ENCODE measurements at regions not wholly inside any gene's neighbourhood (a gene's known extent, or its start where the extent isn't known, plus 50 kb on each side); places are given as distances from the start of the nearest gene placed in this dataset.

GRCh38 chr11:134625151-134625550 is 213.1 kb upstream of the B3GAT1 start:
- no peak for DNase-seq
- Histone ChIP-seq H3K27me3 (ENCODE audit: low read depth) (peaks cover 88% of the 10 kb centered on the region), H3K9me3 (replicated peaks) (no peaks in the 10 kb centered on the region), H3K4me3 (no peak overlapping the region), H3K4me1 (no peaks in the 10 kb centered on the region), H3K36me3 (no peaks in the 10 kb centered on the region), H3K27ac (replicated peaks) (no peak overlapping the region)
- intact Hi-C loops (cut with micrococcal nuclease): no loop called here
- TF ChIP-seq CTCF (IDR thresholded peaks at IDR 0.05; ENCODE audit: borderline replicate concordance): no peak

- Histone ChIP-seq H3K4me3 (no peak overlapping the region), H3K9me3 (replicated peaks) (no peaks in the 10 kb centered on the region), H3K36me3 (no peaks in the 10 kb centered on the region), H3K27me3 (ENCODE audit: low read depth) (peaks cover 95% of the 10 kb centered on the region), H3K4me1 (no peaks in the 10 kb centered on the region), H3K27ac (replicated peaks) (no peak overlapping the region)
- no peak for TF ChIP-seq CTCF (IDR thresholded peaks at IDR 0.05; ENCODE audit: borderline replicate concordance)
- intact Hi-C loops (cut with micrococcal nuclease): no loop called here
- DNase-seq: no peak
Measured at GRCh38 chr11:134624166-134624920, 212.3 kb upstream of the B3GAT1 start.

- no peaks in the 10 kb centered on the region for H3K4me1 ChIP-seq
- H3K9me3 ChIP-seq (replicated peaks): no peaks in the 10 kb centered on the region
- no peak overlapping the region for H3K4me3 ChIP-seq
- intact Hi-C loops (cut with micrococcal nuclease): no loop called here
- no peak overlapping the region for H3K27ac ChIP-seq (replicated peaks)
- no peaks in the 10 kb centered on the region for H3K36me3 ChIP-seq
- no peak for DNase-seq
- peaks cover 89% of the 10 kb centered on the region for H3K27me3 ChIP-seq (ENCODE audit: low read depth)
- TF ChIP-seq CTCF (IDR thresholded peaks at IDR 0.05; ENCODE audit: borderline replicate concordance): no peak
Measured at GRCh38 chr11:134623711-134624110, 211.7 kb upstream of the B3GAT1 start.

- no peak for DNase-seq
- Histone ChIP-seq H3K27ac (replicated peaks) (no peak overlapping the region), H3K27me3 (ENCODE audit: low read depth) (peaks cover 76% of the 10 kb centered on the region), H3K9me3 (replicated peaks) (no peaks in the 10 kb centered on the region), H3K36me3 (no peaks in the 10 kb centered on the region), H3K4me3 (no peak overlapping the region), H3K4me1 (no peaks in the 10 kb centered on the region)
- intact Hi-C loops (cut with micrococcal nuclease): no loop called here
- no peak for TF ChIP-seq CTCF (IDR thresholded peaks at IDR 0.05; ENCODE audit: borderline replicate concordance)
Measured at GRCh38 chr11:134622458-134622857, 210.4 kb upstream of the B3GAT1 start.

GRCh38 chr11:134617360-134617759 is 205.3 kb upstream of the B3GAT1 start:
- Histone ChIP-seq H3K36me3 (no peaks in the 10 kb centered on the region), H3K9me3 (replicated peaks) (peaks cover 5% of the 10 kb centered on the region), H3K4me1 (no peaks in the 10 kb centered on the region), H3K27me3 (ENCODE audit: low read depth) (peaks cover 53% of the 10 kb centered on the region), H3K4me3 (no peak overlapping the region), H3K27ac (replicated peaks) (no peak overlapping the region)
- DNase-seq: no peak
- intact Hi-C loops (cut with micrococcal nuclease): no loop called here
- TF ChIP-seq CTCF (IDR thresholded peaks at IDR 0.05; ENCODE audit: borderline replicate concordance): no peak

Data from left ventricle myocardium inferior (tissue), 1 donor.